HG02852 (cell line): ENCODE measurements at regions not wholly inside any gene's neighbourhood (a gene's known extent, or its start where the extent isn't known, plus 50 kb on each side); places are given as distances from the start of the nearest gene placed in this dataset.
"Not testable (repeated sequence)": the region's sequence is repeated elsewhere in the genome, so short reads cannot be mapped to it uniquely, and the experiment has no call there.

Experiments used
- ATAC-seq: cut with Tn5 transposase; IDR thresholded peaks from one replicate; pipeline ENCODE4 v1.9.1; 2021; ENCODE audit warnings: mild to moderate bottlenecking, moderate library complexity; ENCODE audit not compliant: unreplicated experiment

DNA sequence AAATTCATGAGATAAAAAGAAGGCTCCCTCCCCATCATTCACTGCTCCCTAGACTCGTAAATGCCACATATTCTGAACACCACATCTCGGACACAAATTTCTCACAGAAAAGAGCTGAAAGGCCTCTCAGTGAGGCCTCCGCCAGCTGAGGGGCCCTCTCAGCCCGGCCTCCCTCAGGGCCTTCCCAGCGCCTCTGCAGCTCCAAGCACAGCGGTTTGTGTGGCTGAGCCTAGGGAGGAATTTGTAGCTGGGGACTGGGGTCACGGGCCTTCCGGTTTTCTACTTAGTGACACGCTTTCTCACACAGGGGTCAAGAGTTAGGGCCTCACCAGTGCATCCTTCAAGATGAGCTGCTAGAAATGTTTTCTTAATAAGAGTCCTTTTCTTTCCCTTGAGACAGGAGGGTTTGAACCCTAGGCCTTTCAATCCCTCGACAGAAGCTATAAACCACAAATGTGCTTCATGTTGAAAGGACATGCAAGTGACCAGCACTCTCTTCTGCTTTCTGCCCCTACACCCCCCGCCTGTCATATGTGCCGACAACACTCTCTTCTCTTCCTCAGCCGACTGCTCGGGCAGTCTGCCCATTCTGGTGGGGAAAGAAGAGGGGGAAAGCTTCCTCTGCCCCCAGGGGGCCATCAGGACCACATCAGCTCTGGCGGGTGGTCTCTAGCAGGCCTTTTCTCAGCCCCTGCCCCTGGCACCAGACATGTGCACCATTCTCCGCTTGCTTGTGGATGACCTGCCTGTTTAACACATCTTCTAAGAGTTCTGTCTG, 104.9 kb downstream of the CHIC2 start:
- no peak for ATAC-seq

DNA sequence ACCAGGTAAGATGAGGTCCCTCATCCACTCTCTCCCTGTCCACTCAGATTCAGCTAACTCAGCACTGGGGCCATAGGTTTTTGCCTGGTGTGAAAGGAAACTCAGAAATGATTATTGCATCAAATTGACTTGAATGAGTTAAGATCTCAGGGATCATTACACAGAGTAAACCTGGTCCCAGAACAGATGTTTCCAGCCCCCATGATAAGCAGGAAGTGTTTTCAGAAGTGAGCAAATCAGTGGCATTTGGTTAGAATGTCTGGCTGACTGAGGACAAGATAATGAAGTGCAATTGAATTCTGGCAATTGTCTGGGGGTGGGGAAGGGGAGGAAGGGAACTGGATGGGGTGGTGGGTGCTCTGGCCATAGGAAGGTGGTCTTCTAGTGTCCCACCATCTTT, 108.0 kb downstream of the CHIC2 start:
- no peak for ATAC-seq

DNA sequence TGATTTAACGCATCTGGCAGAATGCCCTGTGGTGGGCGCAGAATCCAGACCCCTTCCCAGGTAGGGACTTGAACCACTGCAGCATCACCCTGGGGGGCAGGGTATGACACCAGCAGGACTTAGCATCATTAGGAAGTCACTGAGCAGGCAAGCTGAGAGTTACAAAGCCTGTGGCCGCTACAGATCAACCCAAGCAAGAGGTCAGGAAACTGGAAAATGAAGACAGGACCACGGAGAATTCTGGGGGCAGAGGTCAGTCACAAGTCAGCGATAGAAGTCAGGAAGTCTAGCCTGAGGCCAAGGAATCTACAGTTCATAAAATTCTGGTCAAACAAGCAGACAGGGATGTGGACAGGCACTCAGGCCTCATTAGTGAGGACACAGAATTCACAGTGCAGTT, 108.4 kb downstream of the CHIC2 start:
- no peak for ATAC-seq

DNA sequence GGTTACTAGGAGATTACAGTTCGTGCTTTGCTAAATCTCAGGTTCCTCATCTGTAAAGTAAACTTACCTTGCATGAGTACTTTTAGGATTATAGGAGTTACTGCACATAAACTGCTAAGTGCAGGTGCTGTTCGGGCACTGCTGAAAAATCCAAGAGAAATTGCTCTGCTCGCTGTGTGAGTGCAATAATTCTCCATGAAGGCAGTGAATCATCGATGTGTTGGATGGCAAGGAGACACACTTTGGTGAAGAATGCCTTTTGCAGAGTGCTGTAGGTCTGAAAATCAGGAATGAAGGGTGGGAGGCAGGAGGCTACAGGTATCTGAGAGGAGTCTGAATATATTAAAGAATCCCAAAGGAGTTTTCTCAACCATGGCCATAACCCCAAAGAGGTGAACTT, 113.0 kb downstream of the CHIC2 start:
- no peak for ATAC-seq

DNA sequence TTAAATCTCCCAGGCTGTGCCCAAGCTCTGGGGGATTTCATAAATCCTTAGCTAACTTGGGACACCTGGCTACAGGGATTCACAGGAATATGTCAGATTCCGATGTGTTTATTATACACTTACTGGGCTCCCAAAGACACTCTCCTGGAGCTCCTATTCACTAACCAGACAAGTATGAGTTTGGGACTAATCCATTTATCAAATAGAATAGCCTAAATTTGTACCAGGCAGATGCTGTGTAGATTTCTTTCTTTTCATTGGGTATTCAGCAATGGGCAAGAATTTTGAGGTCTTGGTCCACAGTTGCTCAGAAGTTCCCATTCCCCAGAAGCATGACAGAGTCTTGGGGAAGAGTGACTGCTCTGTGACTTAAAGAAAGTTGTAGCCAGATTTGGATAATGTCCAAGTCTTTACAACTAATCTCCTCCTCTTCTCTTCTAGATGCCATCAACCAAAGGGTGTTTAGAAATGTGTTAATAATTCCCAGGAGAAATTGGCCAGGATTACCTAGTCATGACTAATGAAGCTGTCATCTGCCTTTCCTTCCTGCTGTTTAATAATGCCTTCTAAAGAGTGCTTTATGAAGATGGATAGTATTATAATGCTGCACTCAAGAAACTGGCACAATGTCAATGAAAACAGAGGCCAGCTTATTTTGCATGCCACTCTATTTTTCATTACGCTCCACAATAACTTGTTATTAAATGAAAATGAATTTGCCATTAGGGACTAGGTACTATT, 120.9 kb downstream of the CHIC2 start:
- ATAC-seq, result no peak

DNA sequence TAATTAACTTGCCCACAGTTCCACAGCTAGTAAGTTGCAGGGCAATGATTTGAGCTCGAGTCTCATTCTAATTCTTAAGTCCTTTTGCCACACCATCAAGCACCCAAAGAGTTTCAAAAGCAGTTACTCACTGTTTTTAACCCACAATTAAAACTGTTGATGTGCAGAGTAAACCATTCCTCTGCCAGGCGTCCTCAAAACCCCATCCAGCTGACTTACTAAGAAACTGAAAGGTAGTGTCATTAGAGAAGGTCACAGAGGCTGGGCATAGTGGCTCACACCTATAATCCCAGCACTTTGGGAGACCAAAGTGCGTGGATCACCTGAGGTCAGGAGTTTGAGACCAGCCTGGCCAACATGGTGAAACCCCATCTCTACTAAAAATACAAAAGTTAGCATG, 121.7 kb downstream of the CHIC2 start:
- no peak for ATAC-seq

DNA sequence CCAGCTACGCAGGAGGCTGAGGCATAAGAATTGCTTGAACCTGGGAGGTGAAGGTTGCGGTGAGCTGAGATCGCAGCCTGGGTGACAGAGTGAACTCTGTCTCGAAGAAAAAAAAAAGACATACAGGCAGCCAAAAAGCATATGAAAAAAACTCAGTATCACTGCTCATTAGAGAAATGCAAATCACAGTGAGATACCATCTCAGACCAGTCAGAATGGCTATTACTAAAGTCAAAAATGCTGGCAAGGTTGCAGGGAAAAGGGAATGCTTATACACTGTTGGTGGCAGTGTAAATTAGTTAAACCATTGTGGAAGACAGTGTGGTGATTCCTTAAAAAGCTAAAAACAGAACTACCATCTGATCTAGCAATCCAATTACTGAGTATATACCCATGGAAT, 123.1 kb downstream of the CHIC2 start:
- ATAC-seq, result no peak

DNA sequence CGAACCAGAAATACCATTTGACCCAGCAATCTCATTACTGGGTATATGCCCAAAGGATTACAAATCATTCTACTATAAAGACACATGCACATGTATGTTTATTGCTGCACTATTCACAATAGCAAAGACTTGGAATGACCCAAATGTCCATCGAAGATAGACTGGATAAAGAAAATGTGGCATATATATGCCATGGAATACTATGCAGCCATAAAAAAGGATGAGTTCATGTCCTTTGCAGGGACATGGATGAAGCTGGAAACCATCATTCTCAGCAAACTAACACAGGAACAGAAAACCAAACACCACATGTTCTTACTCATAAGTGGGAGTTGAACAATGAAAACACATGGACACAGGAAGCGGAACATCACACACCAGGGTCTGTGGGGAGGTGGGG, 124.5 kb downstream of the CHIC2 start:
- ATAC-seq, result not testable (repeated sequence)

DNA sequence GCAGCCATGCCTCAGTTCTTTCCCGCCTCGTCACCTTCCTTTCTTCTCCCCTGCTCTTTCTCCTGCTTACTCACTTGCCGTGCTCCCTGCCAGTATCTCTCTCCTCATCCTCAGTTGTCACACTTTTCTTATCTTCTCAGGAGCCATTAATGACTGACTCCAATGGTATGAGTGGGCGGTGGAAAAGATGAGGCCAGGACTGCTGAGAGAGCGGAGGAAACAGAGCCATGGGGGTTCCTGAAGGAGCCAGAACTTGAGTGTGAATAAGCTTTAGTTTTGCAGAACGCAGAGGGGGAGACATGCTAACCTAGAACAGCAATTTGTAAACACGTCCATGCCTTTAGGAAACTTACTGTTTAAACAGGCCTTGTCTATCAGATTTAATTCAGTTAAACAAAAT, 126.5 kb downstream of the CHIC2 start:
- ATAC-seq, result no peak

DNA sequence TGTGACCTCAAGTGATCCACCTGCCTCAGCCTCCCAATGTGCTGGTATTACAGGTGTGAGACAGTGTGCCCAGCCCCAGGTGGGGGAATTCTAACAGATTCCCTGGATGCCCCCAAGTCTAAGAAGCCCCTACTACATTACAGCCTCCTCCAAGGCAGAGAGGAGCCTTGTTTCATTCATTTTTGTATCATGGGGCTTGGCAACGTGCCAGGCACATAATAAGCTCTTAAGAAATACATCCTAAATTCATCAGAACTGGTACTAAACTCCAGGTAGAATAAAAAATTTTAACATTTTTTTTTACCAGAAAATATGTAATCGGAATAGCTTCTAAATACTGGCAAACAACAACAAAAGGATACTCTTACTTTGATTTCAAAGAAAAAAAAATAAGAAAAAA, 127.1 kb downstream of the CHIC2 start:
- no peak for ATAC-seq

DNA sequence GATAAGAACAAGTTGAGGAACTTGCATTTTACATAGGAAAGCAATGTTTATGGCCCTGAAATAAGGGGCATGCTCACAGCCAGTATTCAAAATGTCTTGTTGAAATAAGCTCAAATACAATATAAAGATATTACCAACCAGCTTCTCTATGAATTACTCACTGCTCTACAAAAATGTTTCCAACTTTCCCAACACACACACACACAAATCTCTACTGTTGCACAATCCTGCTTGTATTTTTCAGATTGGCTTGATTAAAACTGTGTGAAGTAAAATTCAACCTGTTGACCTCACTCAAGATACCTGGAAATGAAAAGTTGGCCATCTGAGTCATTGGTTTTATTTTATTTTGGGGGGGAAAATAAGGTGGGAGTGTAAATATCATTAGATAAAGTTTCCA, 128.6 kb downstream of the CHIC2 start:
- ATAC-seq, result no peak

DNA sequence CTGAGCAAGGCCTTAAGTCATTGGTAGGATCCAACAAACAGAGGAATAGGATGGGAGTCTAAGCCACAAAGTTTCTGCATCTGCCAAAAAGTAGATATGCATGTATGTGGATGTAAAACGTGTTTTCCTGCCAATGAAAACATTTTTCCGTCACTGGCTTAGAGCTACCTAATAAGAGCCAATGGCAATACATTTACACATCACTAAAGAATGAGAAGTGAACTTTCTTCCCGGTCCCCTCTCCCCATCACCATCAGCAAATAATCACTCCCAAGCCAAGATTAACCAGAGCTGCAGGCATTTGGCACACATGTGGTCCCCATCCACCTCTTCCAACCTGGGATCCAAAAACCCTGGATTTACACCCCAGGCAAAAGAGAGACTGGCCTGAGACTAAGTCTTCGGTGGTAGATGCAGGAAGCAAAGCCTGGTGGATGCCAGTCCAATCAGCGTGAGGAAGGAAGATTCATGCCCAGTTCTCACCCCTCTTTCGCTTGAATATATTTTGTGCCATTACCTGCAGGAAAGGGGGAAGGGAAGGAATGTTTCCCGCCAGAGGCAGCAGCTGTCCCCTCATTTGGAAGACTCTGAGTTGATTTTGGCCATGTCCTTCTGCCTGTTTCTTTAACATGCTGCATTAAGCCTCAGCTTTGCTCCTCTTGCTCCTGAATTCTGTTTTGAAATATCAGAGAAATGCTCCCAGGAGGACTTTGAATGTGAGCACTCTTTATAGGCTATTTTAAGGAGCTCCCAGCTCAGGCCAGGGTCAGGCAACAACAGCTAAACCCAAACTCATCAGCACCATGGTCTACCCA, 131.4 kb downstream of the CHIC2 start:
- no peak for ATAC-seq

DNA sequence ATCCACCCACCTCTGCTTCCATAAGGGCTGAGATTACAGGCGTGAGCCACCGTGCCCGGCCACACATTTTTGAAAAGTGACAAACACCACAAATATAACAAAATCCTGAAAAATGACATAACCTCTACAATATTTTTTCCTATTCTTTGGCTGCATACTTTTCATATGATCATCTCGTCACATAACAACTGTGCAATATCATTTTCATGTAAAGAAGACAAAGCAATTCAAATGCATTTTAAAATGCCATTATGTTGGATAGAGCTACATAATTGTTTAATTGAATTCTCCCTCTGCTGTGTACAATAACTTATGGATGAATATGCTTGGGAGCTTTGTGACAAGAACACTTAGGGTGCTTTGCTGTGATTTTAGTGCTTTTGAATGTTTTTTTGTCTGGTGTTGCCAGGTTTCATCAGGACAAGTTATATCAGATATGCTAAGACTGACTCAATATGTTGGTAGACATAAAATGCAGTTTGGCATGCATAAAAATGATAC, 132.9 kb downstream of the CHIC2 start:
- ATAC-seq, result no peak

DNA sequence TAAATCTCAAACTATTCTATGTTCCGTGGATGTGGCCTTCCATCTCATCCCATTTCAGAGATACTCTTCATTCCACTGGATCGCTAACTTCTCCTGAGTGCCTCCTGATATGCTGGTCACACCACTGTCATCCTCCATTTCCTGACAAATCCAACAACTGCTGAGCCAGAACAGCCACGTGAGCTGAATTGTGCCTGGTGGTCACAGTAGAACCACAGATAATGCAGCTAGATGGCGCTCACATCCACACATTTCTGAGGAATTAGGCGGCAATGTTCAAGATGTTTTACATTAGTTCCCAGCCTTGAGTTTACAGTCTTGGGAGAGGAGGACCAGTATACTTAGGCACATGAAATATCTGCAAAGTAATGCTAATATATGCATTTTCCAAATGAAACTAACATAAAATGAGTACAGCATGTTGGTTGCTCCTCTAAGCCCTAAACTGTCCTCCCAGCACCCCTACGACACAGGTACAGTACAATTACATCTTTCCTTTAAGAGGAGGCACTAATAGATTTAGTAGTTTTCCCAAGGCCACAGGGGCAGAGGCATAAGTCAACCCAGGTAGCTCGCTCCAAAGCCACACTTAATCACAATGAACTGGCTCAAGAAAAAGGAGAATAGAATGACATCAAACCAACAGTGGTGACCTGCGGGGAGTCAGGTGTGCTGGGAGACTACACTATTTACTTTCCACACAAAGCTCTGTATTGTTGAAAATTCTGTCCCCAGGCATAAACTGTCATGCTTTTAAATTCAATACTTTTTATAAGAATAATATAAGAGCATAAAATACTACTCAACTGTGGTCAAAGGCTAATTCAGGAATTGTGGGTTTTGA, 134.2 kb downstream of the CHIC2 start:
- ATAC-seq, result peak; percentile 74

DNA sequence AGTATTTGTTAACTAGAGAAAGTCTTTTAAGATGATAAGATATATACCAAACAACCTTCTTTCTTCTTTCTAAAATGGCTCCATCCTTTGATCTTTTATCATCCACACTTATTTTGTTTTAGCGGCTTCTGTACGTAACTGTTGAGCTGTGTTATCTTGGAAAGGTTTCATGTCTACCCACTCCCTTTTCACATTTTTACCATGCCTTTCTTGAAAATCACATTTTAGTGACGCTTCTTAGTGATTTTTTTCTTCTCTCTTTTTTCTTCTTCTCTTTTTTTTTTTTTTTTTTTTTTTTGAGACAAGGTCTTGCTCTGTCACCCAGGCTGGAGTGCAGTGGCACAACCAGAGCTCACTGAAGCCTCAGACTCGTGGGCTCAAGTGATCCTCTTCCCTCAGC, 135.1 kb downstream of the CHIC2 start:
- ATAC-seq, result no peak

DNA sequence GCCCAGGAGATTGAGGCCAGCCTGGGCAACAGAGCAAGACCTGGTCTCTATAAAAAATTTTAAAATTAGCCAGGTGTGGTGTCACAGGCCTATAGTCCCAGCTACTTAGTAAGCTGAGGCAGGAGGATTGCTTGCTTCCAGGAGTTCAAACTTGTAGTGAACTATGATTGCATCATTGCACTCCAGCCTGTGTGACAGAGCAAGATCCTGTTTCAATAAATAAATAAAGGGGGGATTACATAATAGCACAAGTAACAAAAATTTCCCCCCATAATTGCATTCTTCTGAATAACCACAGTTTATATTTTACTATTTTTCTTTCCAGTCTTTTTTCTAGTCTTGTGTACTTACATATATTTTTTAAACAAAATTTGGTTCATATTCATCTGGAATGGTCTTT, 135.6 kb downstream of the CHIC2 start:
- ATAC-seq, result no peak

DNA sequence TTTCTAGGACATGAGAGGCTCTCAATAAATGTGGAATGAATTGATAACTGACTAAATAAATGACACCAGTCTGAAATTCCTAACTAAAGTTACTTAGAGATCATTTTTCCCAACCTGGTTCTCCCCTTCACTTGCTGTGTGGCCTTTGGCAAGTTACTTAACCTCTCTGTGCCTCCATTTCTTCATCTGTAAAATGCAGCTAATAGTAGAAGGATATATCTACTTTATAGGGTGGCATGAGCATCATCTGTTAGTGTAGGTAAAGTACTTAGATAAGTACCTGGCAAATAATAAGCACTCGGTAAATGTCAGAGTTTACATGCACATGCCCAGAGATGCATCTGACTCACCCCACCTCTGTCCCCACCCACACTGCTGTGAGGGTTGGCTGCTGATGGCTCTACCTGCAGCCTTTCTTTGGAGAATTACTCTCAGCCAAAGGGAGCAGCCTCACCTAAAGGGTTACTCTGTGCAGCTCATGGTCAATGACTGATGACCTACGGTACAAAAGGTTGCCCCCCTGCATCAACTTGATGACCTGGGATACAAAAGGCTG, 139.3 kb downstream of the CHIC2 start:
- ATAC-seq, result no peak

DNA sequence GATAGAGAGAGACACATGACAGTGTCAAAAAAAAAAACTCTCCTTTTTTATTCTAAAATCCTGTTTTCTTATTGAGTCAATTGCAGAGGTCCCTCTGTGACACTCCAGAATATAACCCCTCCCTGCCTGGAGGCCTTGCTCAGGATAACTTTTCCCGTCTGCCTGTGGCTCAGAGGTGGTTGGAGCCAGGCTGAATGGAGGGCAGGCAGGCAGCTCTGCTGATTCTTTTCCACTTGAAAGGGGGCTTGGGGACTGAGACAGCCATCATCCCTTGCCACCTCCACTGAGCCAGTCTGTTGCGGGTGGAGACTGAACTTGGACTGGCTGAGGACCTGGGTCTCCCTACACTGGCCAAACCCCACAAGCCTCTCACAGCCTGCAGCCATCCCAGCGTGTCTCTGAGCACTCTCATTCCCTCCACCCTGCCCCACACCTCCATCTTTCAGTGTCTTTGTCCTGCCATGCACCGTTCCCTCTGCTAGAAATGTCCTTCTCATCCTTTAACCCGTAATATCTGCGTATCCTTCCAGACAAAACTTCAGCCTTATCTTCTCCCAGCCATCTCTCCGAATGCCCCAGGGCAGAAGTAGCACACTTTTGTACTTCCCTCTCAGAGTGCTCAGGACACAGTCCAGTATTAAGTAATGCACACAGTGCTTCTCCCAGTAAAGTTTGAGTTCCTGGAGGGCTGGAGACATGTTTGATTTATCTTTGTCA, 139.9 kb downstream of the CHIC2 start:
- ATAC-seq, result no peak

DNA sequence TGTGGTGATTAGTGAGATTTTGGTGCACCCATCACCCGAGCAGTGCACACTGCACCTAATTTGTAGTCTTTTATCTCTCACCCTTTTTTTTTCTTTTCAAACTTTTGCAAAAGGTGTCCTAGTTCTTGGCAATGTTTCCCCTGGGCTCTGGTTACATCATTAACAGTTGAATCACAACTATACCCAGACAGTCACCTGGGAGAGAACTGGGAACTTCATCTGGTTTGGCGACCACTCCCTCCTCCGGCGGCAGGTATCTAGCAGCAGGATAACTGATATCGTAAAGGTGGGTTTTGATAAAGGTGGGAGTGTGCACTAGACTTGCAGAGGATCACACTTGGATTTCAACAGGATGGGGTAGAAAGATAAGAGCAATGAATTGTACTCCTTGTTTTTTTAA, 140.5 kb downstream of the CHIC2 start:
- no peak for ATAC-seq

DNA sequence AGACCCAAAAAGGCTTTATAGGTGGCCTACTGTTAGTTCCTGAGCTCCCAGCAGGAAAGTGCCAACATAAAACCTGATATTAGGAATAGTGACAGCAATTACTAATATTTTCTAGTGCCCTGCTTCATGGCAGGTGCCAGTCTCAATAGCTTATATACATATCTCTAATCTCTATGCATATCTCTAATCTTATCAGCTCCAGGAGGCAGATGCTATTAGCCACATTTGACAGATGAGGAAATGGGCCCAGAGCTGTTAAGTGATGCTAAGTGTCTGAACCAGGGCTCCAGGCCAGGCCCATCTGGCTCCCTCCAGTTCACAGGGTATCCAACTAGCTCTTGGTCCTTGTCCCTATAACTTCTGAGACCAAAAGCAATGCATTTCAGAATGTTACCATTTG, 142.5 kb downstream of the CHIC2 start:
- no peak for ATAC-seq
